Activated CD8-positive, alpha-beta T cell treated with anti-CD3 and anti-CD28 coated beads for 36 hours (primary cell): ENCODE measurements at regions not wholly inside any gene's neighbourhood (a gene's known extent, or its start where the extent isn't known, plus 50 kb on each side); places are given as distances from the start of the nearest gene placed in this dataset.

Experiments
- ATAC-seq: fragments of 200-7000 bp; cut with Tn5 transposase; one replicate; pipeline ENCODE4 v1.10.0; 2021; ENCODE audit warnings: mild to moderate bottlenecking, moderate library complexity
- CTCF ChIA-PET: fragments of 350-600 bp; sonication (Branson Sonifier 250); formaldehyde crosslinking; loops from one replicate; lab custom pipeline; 2021; ENCODE audit warnings: antibody characterized with exemption; lab: Charles Lee
- POLR2A ChIA-PET: fragments of 350-600 bp; sonication (Branson Sonifier 250); formaldehyde crosslinking; loops from one replicate; lab custom pipeline; 2021; ENCODE audit warnings: antibody characterized with exemption; lab: Charles Lee
- DNase-seq: peaks from one replicate; pipeline ENCODE4 v3.0.0-alpha.2; 2020
- H3K27ac Mint-ChIP-seq: one replicate; pipeline ENCODE4 v1.8.0; 2021; ENCODE audit warnings: mild to moderate bottlenecking, mixed read lengths
- H3K27me3 Mint-ChIP-seq: one replicate; pipeline ENCODE4 v1.8.0; 2021; ENCODE audit warnings: mixed read lengths
- H3K36me3 Mint-ChIP-seq: one replicate; pipeline ENCODE4 v1.8.0; 2021; ENCODE audit warnings: low read depth, mixed read lengths
- H3K4me1 Mint-ChIP-seq: one replicate; pipeline ENCODE4 v1.8.0; 2021; ENCODE audit warnings: low read depth, mixed read lengths
- H3K4me3 Mint-ChIP-seq: one replicate; pipeline ENCODE4 v1.8.0; 2021; ENCODE audit warnings: mild to moderate bottlenecking, moderate library complexity, mixed read lengths
- H3K9me3 Mint-ChIP-seq: one replicate; pipeline ENCODE4 v1.8.0; 2021; ENCODE audit warnings: mixed read lengths
- intact Hi-C: fragments of 100-400 bp; cut with micrococcal nuclease; formaldehyde crosslinking; loops from one replicate; pipeline ENCODE4 v1.10.0; 2022
- TF ChIP-seq, protein P1 (sequence below): fragments of 200-600 bp; IDR thresholded peaks from one replicate; pipeline ENCODE4 v1.8.0; 2022; ENCODE audit warnings: antibody characterized with exemption, mild to moderate bottlenecking

DNA sequence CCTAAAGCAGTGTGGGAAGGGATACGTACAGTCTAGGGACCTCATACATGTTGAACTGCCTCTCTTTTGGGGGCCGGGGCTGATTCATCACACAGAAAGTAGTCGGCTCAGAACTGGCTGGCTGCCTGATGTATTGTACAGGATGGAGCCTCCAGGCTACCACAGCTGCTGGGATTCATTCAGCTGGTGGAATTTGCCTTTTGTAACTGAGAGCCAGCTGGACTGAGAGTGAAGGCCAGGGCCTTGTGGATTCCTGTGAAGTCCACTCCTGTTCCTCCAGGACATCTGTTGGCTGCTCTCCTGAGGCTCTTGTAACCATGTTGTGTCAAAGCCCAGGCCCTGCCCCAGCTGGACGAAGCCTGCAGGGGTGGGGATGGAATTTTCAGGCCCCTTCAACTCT is 116.3 kb upstream of the PRICKLE1 start:
- Mint-ChIP-seq H3K9me3 (no peaks in the 10 kb centered on the region), H3K36me3 (no peaks in the 10 kb centered on the region), H3K4me1 (no peaks in the 10 kb centered on the region), H3K4me3 (no peak overlapping the region), H3K27ac (no peak overlapping the region), H3K27me3 (no peaks in the 10 kb centered on the region)
- intact Hi-C loops, result no loop called here
- DNase-seq, result no peak
- TF ChIP-seq, protein P1, sequence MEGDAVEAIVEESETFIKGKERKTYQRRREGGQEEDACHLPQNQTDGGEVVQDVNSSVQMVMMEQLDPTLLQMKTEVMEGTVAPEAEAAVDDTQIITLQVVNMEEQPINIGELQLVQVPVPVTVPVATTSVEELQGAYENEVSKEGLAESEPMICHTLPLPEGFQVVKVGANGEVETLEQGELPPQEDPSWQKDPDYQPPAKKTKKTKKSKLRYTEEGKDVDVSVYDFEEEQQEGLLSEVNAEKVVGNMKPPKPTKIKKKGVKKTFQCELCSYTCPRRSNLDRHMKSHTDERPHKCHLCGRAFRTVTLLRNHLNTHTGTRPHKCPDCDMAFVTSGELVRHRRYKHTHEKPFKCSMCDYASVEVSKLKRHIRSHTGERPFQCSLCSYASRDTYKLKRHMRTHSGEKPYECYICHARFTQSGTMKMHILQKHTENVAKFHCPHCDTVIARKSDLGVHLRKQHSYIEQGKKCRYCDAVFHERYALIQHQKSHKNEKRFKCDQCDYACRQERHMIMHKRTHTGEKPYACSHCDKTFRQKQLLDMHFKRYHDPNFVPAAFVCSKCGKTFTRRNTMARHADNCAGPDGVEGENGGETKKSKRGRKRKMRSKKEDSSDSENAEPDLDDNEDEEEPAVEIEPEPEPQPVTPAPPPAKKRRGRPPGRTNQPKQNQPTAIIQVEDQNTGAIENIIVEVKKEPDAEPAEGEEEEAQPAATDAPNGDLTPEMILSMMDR, result no peak
- no peak for ATAC-seq
- ChIA-PET POLR2A (no interaction called here), CTCF (no interaction called here)

DNA sequence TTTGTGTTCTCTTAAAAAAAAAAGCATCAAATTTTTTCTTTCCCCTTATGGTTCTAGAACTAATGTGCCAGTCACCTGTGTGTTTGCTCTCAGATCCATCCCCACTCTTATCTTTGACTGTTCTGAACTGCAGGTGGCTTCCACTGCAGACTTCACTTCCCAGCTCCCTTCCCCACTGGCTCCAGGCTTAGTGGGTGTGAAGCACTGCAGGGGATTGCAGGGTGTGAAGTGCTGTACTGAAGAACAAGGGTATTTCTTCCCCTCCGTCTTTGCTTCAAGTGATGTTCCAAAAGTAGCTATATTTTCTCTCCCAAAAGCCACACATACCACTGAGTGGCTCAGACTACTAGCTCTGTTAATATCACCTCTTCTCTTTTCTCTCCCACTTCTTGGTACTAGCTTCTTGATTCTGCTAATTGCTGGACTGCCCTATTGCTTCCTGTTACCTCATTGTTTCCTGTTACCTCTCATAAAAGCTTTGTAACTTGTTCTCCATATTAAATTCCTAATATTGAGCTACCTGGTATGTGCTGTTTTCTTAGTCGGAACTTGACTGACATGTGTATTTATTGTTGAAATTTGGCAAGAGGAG is 115.4 kb upstream of the PRICKLE1 start:
- ATAC-seq (no peak), DNase-seq (no peak)
- intact Hi-C loops, result no loop called here
- no peaks in the 10 kb centered on the region for H3K4me1 Mint-ChIP-seq
- no peak overlapping the region for H3K4me3 Mint-ChIP-seq
- TF ChIP-seq, protein P1, result no peak
- no peaks in the 10 kb centered on the region for H3K36me3 Mint-ChIP-seq
- no peaks in the 10 kb centered on the region for H3K27me3 Mint-ChIP-seq
- no peaks in the 10 kb centered on the region for H3K9me3 Mint-ChIP-seq
- no peak overlapping the region for H3K27ac Mint-ChIP-seq
- CTCF ChIA-PET, result no interaction called here
- POLR2A ChIA-PET, result no interaction called here

- ATAC-seq (no peak), DNase-seq (no peak)
- CTCF ChIA-PET, result no interaction called here
- Mint-ChIP-seq H3K9me3 (no peaks in the 10 kb centered on the region), H3K4me3 (no peak overlapping the region), H3K27ac (no peak overlapping the region), H3K36me3 (no peaks in the 10 kb centered on the region), H3K4me1 (no peaks in the 10 kb centered on the region), H3K27me3 (no peaks in the 10 kb centered on the region)
- POLR2A ChIA-PET, result no interaction called here
- TF ChIP-seq, protein P1, result no peak
- intact Hi-C loops, result no loop called here
These were observed 114.8 kb upstream of the PRICKLE1 start for GRCh38 chr12:42704340-42704739.

DNA sequence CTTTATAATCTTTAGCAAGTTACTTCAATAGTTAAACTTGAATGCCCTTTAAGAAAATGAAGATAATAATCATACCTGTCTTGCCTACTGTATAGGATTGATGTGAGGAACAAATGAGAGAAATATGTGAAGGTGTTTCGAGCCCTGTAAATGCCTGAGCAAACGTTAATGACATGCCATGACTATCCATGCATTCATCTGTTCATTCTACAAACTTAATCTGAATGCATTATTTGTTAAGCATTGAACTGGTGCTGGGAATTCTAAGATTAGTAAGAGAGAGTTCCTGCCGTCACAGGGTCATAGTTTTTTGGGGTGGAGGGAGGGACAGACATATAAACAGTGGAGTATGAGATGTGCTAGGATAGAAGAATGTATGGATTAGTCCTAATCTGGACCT is 111.5 kb upstream of the PRICKLE1 start:
- Mint-ChIP-seq H3K36me3 (no peaks in the 10 kb centered on the region), H3K27me3 (no peaks in the 10 kb centered on the region), H3K4me1 (no peaks in the 10 kb centered on the region), H3K9me3 (no peaks in the 10 kb centered on the region), H3K27ac (no peak overlapping the region), H3K4me3 (no peak overlapping the region)
- intact Hi-C loops, result no loop called here
- ChIA-PET POLR2A (no interaction called here), CTCF (no interaction called here)
- ATAC-seq (no peak), DNase-seq (no peak)
- TF ChIP-seq, protein P1, result no peak

DNA sequence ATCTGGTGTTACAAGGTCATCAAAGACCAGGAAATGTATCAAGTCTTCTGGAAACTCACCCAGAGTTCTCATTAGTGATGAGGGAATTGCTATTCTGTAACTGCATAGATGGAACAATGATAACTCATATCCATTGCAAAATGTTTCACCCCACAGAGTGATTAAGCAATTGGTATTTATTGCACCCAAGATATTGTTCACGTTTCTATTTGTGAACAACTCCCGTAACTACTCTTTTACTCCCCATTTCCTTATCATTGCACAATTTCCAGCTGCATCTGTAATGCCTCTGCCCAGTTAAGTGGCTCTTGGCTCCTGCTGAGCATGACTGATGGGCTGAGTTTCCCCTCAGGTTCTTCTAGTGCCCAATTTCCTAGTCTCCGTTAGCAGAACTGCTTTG is 108.7 kb upstream of the PRICKLE1 start:
- TF ChIP-seq, protein P1, result no peak
- no peak overlapping the region for H3K4me3 Mint-ChIP-seq
- no peak overlapping the region for H3K27ac Mint-ChIP-seq
- CTCF ChIA-PET, result no interaction called here
- ATAC-seq (no peak), DNase-seq (no peak)
- no peaks in the 10 kb centered on the region for H3K27me3 Mint-ChIP-seq
- H3K36me3 Mint-ChIP-seq, result no peaks in the 10 kb centered on the region
- POLR2A ChIA-PET, result no interaction called here
- peaks cover 2% of the 10 kb centered on the region for H3K4me1 Mint-ChIP-seq
- no peaks in the 10 kb centered on the region for H3K9me3 Mint-ChIP-seq
- intact Hi-C loops, result no loop called here
